HG03103 (cell line): ENCODE measurements at regions not wholly inside any gene's neighbourhood (a gene's known extent, or its start where the extent isn't known, plus 50 kb on each side); places are given as distances from the start of the nearest gene placed in this dataset.

ENCODE experiments used
- ATAC-seq: cut with Tn5 transposase; IDR thresholded peaks from one replicate; pipeline ENCODE4 v1.9.1; 2021; ENCODE audit warnings: low read depth; ENCODE audit not compliant: unreplicated experiment

DNA sequence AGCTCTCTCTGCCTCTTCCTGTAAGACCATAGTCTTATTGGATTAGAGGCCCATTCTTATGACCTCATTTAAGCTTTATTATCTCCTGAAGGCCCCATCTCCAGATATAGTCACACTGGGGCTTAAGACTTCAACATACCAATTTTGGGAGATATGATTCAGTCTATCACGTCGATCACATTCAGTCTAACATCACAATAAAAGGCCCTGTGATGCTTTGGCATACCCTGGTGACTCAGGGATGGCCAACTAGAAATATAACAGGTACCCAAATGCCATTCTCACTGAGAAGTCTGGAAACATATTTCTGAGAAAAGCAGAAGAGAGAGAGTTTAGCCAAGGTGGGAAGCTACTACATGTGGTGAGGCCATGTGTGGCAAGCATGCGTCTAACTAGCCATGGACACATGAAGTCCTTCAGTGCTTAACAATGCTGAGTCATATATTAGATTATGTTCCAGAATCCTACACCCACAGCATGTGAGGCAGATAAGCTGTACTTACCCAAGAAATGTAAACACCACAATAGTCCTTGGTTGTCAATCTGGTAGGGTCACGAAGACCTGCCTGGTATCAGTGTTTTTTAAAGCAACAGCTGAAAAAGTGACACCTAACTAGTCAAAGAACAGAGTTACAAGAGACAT lies 485.1 kb downstream of the FOXO1 start:
- no peak for ATAC-seq

DNA sequence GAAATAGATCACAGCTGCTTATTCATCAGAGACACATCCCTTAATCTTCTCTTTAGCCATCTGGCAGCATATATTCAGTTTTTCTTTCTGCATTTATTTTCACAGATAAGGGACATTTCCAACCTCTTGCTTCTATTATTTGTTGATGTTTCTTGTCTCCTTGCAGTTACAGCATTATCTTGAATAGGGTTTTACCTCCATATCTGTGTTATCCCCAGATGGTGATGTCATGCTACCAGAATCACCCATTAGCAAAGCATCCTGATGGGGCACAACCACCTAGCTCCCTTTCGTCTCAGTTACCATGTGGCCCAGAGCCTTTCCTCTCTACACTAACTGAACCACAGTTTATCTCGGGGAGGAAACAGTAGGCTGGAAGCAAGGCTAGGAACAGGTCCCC lies 483.9 kb downstream of the FOXO1 start:
- ATAC-seq, result no peak

DNA sequence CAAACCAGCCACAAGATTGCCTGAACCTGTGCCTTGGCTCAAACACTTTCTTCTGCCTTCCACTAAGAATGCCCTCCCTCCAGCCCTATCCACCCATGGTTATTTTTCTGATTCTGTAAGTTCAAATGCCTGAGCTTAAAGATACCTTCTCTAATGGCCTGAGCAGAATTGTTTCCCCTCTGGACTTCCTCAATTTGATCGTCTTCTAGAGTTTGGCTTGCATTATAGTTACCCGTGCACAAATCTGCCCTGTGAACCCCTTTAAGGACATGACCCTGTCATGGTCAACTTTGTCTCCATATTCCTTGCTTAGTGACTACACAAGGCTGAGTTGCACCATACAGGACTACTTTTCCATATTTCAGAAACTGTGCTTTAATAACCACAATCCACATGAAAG lies 481.0 kb downstream of the FOXO1 start:
- no peak for ATAC-seq

DNA sequence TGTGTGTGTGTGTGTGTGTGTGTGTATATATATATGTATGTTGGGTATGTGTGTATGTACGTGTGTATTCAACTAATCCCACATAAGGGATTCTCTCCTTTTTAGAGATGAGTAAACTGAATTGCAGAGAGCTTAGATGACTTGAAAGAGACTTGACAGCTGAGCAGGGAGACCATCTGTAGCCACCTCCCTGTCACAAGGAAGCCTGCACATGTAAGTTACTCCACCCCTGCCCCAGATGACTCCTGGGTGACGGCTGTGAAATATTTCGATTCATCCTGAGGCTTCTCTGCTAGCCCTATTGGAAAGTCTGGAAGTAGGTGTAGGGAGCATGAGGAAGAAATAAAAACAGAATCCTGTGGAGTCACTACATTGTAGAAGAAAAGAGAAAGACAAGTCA lies 480.4 kb downstream of the FOXO1 start:
- no peak for ATAC-seq

DNA sequence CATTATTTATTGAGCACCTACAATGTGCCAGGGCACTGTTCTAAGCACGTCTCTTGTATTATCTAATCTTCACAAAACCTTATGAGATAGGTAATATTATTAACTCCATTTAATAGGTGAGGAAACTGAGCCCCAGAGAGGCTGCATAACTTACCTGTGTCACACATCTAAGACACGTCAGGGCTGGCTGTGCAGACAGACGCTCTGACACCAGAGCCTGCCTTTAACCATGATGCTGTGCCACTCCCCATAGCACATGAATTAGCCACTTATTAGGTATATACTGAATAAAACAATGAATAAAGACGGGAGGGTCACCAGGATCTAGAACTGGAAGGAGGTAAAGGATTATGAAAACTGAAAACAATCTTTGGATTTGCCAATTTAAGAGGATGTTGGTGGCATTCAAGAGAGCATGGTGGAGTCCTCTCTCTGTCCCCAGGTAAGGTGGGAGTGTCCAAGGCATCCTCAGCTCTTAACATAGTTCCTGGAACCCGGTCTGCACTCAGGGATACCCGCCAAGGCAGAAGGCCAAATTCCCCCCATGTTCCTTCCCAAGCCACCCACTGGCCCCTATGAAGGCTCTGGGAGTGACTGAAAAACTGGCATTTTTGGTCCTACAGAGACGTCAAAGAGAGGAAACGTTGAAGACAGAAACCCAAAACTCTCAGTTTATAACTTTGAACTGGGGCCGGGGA lies 479.7 kb downstream of the FOXO1 start:
- ATAC-seq, result no peak

DNA sequence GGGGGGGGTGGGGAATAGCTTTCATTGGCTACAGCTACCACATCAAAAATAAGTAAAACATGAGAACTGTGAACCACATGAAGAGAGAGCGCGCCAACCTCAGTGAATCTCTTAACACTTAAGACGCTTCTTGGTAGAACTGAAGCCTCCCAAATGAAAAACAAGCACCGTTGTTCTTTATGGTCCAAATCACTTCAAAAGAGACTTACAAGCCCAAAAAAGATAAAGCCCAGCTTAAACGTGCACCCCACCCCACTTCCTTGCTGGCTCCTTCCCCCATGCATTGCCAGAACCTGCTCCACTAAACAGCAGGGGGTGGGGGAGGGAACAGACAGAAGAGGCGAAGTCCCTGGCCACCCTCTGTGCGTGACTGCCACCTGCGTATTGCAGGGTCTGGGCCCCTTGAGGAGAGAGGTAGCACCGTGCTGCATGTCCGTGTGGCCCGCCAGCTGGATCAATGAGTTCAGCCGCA lies 479.1 kb downstream of the FOXO1 start:
- ATAC-seq, result no peak

DNA sequence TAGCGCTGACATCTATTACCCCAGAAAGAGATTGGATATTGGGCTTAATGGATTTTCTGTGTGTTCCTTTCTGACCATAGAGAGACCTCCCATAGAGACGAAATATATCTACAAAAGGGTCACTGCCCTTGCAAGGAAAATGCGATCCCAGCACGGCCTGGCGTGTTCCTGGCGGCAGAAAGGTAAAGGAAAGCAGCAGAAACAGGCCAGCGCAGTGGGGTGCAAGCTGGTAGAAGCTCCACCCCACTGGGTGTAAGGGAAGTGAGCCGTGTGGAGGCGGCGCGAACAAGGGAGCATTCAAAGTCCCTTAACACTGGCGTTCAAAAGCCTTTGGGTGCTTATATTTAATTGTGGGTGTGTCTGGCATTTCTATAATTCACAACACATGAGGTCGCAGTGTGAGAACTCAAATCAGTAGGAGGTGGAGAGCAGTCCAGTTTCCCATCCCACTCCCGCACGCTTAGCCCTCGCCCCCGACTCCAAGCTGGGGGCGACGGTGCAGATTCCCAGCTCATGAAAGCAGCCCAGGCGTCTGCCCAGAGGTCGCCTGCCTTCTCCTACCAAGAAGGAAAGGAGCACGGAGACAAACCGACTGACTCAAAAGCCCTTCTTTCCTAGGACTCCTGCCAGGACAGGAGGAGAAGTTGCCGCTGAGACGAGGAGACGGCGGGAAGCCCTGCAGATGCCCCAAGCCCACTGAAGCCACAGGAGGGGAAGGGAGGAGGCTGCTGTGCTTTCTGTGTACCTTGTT lies 478.4 kb downstream of the FOXO1 start:
- no peak for ATAC-seq

DNA sequence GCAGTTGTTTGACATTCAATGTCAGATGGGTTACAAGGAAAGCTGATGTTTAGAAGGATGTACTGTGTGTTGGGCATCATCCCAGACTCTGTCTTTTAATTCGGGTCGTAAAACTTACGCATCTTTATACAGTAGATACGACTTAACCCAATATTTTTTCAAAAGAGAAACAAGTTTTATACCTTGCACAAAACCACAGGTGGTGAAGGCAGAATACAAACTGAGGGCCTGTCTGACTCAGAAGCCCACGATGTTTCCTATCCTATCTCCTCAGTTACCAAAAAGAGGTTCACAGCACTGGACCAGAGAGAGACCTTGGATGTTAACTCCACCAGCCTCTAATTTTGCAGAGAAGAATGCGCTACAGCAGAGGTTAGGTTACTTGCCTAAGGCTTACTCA lies 477.0 kb downstream of the FOXO1 start:
- no peak for ATAC-seq

DNA sequence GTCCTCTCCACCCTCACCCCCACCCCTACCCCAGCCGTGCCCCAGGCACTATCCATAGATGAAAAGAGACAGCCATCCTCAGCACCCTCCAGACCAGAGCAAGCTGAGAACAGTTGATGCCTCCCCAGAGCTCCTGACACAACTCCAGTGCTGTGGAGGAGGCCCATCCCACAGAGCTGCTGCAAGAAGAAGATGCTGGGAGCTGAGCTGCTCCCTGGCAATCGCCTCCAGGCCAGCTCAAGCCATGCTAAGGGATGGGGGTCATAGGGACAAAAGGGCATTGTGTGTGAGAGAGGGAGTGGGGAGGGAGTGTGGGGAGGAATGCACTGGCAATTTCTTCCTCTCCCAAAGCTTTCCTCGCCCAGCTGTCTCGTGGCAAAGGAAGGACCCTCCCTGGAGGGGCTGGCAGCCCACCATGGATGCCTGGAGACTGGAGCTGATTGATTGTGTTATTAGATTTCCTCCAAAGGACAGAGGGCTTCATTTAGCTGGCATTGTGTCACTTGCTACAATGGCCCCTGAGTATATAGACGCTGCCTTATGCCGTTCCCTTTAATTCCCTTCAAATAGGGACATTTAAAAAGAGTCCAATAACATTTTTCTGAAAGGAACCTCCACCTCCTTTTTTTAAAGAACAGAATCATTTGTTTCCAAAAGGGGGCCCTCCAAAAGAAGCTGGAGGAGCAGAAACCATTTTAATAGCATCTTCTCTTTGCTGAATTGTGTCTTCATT lies 476.4 kb downstream of the FOXO1 start:
- ATAC-seq, result no peak

DNA sequence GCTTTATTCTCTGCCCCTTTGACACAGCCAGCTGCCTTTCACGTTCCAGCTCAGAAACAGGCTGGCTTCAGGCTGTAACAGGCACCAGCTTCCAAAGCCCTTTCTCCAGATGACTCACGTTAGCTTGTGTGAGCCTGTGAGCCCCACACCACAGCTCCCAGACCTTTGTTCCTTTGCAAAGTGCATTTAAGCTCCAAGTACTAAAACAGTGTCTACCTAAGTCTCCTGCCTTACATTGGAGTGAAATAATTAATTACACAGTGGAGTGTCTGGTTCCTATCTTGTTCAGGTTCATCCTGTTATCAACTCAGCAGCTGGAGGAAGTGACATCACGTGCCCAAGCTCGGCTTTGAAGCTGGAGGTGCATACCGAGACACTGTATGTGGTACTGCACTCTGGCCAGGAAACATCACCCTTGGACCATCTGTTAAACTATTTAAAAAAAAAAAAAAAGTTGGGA lies 475.8 kb downstream of the FOXO1 start:
- no peak for ATAC-seq

DNA sequence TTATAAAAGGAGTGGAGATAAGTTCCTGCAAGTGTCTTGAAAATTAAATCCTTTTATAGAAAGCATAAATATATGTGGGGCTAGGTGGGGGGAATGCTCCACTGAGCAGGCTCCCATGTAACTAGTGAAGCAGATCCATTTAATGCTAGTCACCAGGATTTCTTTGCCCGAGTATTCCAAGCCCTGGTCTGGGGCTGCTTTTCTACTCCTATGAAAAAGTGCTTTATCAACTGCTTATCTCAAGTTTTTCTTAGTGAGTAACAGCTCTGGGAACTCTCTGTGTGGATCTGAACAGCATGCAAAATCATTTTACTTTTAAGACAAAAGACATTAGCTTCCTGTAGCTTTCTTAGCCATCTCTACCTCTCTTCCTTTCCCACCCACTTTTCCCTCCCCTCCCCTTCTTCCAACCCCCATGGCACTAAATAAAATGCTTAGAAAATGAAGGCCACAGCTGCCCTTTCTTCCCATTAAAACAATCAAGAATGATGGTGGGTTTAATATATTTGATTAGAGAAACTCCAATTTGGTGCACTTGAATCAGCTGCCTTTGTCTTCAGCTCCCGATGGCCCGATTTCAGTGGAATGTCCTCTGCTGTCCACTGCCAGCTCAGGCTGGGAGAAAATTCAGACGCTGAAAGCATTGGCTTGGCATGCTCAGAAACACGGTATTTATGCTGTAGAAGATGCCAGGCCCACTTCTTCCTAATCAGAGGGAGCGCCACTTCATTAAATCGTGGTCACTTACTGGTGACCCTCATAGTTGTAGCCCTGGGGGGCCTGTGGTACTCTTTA lies 475.1 kb downstream of the FOXO1 start:
- ATAC-seq, result no peak

DNA sequence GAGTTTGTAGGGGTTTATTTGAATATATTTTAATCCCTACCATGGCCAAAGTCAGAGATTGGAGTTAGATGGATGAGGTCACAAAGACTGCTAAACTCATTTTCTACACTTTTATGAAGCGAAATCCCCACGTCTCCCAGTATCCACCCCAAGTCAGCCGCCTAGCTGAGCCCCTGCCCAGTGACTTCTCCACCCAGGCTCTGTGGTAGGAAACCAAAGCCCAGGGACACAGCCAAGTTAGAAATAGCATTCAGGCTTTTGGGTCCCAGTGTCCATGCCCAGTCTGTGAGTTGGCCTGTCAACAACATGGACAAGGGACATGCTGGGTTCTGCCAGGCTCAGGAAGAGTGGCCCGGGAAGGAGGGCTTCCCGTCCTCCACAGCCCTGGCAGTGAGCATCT lies 474.0 kb downstream of the FOXO1 start:
- ATAC-seq, result no peak

DNA sequence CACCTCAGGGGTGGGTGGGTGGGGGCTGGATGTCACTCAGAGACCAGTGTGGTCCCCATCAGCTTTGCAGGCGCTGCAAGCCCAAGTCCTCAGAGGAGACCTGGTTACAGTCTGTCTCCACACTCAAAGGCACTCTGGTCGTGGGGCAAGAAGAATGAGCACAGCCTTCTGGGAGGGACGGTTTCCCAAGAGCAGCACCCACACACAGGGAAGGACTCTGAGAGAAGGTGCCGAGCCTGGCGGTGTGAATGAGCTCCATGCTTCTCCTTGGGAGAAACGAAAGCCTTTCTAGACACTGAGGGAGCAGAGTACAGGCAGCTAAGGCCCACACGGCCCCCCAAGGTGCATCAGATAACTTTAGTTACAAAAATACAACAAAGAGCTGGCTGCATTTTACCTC lies 473.6 kb downstream of the FOXO1 start:
- no peak for ATAC-seq

DNA sequence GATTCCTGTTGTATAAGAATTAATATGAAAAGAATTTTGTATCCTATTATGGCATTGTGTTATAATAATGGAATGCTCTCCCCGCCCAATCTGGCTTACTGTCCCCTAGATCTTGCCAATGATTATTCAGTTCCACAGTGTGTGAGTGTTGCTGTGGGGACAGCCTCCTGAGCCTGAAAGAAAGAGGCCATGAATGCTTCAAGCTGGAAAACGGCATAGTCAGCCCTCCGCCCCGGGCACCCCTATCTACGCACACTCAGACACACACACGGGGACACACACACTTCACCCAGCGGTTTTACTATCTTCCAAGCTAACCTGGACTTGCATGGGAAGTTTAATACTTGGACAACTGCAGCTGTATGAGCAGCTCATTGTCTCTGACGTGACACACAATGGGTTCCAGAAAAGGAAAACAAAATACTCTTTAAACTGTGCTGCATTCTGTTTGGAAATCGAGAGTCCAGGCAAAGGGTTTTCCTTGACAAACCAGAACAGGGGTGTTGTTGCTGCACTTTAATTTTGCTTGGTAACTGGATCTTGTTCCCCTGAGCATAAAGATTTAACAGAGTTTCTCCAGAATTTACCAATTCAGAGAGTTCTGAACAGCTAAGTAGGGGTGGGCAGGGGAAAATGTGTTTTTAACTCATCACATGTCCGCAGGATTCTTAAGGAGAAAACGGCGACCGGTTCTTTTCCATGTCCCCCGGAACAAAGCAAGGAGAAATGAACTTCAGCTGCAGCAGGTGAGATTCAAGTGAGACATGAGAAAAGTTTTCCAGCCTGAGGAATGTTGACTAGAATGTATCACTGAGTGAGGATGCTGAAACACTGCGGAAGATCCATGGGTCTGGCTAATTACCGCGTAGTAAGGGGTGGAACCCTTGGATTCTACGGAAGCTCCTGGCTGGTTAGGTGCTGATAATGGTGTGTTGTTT lies 472.9 kb downstream of the FOXO1 start:
- no peak for ATAC-seq

DNA sequence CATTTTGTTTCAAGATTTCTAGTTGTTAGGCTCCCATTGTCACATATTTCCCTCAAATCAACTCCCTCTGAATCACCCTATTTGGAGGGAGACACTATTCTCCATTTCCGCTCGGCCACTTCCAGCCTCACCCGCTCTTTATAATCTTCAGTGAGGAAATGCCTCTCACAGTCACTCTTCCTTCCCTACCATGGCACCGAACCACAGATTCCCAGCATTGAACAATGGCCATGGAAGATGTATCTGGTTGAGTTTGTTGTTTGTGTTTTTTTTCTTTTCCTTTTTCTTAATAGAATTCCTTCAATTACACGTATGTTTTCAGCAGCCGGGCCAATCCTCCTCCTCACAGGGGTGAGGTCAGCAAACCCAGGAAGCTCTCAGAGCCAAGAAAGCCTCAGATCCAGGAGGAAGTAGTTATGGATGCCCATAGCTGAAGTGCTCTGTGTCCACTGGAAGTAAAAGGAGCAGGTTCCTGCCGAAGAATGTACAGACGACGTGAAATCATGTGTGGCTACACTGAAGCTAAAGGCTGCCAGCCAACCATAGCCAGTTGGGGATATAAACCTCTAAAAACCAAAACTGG lies 472.1 kb downstream of the FOXO1 start:
- ATAC-seq, result no peak

DNA sequence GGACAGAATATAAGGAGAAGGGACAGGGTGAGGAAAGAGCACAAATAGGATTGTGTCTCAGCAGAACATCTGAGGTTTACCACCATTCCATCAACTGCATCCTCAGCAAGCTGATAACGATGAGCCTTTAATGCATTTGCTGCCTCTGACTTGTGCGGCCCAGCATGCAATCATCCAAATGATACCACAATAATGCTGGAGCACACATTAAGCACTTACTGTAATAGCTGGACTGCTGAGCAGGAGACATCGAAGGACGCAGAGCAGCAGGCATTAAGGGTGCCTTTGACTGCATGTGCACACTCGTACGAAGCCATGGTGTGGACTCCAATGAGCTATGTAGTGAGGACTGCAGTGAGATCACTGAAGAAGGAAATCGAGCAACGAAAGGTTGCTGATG lies 469.4 kb downstream of the FOXO1 start:
- no peak for ATAC-seq

DNA sequence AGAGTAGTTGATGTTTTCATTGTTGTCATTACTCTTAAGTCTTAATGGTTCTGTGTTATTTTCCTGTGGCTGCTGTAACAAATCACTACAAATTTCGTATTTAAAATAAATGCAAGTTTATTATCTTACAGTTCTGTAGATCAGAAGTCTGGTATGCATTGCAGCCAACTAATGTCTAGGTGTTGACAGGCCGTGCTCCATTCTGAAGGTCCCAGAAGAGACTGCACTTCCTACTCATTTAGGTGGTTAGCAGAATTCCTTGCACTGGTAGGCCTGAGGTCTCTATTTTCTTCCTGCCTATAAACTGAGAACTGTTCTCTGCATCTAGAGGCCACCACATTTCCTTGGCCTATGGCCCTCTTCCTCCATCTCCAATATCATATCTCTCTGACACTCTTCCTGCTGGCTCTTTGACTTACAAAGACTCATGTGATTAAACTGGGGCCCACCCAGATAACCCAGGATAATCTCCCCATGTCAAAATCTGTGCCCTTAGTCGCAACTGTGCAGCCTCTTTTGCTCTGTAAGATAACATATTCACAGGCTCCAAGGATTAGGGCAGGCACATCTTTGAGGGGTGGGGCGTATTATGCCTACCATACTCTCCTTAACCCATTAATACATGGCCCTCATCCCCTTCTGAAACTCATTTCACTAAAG lies 468.4 kb downstream of the FOXO1 start:
- ATAC-seq, result no peak

DNA sequence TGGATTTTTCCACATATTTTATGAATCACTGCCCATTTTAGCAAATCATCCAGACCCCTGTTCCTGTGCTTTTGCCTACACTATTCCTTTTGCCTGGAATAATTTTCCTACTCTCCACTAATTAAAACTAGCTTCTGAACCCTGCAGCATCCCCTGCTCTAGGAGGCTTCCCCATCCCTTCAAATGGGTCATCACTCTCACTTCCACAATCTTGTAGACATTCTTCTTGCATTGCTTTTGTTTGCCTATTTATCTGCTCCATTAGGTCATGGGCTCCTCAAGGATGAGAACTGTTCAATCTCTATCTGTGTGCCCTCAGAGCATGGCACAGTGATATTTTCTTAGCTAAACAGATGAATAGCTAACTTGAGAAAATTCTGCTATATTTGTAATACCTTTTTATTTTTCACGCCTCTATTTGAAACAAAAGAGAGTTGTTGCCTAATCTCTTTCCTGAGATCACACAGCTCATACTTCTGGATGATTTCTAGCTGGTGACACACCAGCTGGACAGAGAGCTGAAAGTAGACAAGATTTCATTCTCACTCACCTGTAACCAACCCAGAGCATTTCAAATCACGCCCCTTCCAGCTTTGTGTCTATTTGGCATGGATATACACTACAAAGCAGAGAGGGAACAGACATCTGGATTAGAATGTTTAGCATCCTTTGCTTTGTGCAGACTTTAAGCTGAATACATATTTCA lies 466.0 kb downstream of the FOXO1 start:
- no peak for ATAC-seq
